ENCODE measurements at regions not wholly inside any gene's neighbourhood (a gene's known extent, or its start where the extent isn't known, plus 50 kb on each side); places are given as distances from the start of the nearest gene placed in this dataset.

DNA sequence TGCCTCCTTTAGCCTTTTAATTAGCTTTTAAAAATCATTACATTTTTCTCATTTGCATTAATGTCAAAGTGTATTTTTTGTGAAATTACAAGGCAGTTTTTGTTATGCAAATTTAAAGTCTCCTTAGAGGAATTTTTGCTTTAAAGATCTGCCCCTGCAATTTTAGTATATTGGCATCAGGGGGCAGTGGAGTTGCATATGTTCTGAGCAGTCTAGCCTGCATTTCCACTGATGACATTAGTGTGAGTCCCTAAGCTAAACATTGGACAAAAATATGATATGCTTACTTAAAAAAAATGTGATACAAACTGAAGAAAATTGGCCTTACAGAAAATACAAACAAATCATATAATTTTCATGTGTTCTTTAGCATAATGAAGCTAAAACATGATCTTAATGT, 426.5 kb downstream of the SLC4A3 start:
- peaks cover 25% of the 10 kb centered on the region for H3K9me3 Mint-ChIP-seq
- peaks cover 15% of the 10 kb centered on the region for H3K36me3 Mint-ChIP-seq
- no peak overlapping the region for H3K4me3 Mint-ChIP-seq
- no peaks in the 10 kb centered on the region; the same call in 1 of the 2 replicates for H3K4me1 Mint-ChIP-seq
- no peak overlapping the region for H3K27ac Mint-ChIP-seq
- no peak for ATAC-seq
- ChIA-PET CTCF (interaction anchor here (0.5 to 1.3 kb wide), 4 partner anchors 10 to 1063 kb away, joined by 3 to 4 read pairs (median 4); no protein-coding TSS in a partner anchor), POLR2A (interaction anchor here (0.6 kb wide), 1 partner anchor 613 kb away, joined by 3 read pairs; no protein-coding TSS in a partner anchor)
- TF ChIP-seq, protein P1, sequence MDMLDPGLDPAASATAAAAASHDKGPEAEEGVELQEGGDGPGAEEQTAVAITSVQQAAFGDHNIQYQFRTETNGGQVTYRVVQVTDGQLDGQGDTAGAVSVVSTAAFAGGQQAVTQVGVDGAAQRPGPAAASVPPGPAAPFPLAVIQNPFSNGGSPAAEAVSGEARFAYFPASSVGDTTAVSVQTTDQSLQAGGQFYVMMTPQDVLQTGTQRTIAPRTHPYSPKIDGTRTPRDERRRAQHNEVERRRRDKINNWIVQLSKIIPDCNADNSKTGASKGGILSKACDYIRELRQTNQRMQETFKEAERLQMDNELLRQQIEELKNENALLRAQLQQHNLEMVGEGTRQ (CRISPR knock-in tag; IDR thresholded peaks at IDR 0.05): no peak
- TF ChIP-seq FOXK1 (CRISPR knock-in tag; IDR thresholded peaks at IDR 0.05) (no peak), ZNF219 (CRISPR knock-in tag; IDR thresholded peaks at IDR 0.05; ENCODE audit: borderline replicate concordance) (no peak)
- TF ChIP-seq, protein P2, sequence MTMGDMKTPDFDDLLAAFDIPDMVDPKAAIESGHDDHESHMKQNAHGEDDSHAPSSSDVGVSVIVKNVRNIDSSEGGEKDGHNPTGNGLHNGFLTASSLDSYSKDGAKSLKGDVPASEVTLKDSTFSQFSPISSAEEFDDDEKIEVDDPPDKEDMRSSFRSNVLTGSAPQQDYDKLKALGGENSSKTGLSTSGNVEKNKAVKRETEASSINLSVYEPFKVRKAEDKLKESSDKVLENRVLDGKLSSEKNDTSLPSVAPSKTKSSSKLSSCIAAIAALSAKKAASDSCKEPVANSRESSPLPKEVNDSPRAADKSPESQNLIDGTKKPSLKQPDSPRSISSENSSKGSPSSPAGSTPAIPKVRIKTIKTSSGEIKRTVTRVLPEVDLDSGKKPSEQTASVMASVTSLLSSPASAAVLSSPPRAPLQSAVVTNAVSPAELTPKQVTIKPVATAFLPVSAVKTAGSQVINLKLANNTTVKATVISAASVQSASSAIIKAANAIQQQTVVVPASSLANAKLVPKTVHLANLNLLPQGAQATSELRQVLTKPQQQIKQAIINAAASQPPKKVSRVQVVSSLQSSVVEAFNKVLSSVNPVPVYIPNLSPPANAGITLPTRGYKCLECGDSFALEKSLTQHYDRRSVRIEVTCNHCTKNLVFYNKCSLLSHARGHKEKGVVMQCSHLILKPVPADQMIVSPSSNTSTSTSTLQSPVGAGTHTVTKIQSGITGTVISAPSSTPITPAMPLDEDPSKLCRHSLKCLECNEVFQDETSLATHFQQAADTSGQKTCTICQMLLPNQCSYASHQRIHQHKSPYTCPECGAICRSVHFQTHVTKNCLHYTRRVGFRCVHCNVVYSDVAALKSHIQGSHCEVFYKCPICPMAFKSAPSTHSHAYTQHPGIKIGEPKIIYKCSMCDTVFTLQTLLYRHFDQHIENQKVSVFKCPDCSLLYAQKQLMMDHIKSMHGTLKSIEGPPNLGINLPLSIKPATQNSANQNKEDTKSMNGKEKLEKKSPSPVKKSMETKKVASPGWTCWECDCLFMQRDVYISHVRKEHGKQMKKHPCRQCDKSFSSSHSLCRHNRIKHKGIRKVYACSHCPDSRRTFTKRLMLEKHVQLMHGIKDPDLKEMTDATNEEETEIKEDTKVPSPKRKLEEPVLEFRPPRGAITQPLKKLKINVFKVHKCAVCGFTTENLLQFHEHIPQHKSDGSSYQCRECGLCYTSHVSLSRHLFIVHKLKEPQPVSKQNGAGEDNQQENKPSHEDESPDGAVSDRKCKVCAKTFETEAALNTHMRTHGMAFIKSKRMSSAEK (CRISPR knock-in tag; IDR thresholded peaks at IDR 0.05; ENCODE audit: borderline replicate concordance): no peak
- TF ChIP-seq, protein P3, sequence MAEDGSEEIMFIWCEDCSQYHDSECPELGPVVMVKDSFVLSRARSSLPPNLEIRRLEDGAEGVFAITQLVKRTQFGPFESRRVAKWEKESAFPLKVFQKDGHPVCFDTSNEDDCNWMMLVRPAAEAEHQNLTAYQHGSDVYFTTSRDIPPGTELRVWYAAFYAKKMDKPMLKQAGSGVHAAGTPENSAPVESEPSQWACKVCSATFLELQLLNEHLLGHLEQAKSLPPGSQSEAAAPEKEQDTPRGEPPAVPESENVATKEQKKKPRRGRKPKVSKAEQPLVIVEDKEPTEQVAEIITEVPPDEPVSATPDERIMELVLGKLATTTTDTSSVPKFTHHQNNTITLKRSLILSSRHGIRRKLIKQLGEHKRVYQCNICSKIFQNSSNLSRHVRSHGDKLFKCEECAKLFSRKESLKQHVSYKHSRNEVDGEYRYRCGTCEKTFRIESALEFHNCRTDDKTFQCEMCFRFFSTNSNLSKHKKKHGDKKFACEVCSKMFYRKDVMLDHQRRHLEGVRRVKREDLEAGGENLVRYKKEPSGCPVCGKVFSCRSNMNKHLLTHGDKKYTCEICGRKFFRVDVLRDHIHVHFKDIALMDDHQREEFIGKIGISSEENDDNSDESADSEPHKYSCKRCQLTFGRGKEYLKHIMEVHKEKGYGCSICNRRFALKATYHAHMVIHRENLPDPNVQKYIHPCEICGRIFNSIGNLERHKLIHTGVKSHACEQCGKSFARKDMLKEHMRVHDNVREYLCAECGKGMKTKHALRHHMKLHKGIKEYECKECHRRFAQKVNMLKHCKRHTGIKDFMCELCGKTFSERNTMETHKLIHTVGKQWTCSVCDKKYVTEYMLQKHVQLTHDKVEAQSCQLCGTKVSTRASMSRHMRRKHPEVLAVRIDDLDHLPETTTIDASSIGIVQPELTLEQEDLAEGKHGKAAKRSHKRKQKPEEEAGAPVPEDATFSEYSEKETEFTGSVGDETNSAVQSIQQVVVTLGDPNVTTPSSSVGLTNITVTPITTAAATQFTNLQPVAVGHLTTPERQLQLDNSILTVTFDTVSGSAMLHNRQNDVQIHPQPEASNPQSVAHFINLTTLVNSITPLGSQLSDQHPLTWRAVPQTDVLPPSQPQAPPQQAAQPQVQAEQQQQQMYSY (CRISPR knock-in tag; IDR thresholded peaks at IDR 0.05): no peak
- TF ChIP-seq, protein P4, sequence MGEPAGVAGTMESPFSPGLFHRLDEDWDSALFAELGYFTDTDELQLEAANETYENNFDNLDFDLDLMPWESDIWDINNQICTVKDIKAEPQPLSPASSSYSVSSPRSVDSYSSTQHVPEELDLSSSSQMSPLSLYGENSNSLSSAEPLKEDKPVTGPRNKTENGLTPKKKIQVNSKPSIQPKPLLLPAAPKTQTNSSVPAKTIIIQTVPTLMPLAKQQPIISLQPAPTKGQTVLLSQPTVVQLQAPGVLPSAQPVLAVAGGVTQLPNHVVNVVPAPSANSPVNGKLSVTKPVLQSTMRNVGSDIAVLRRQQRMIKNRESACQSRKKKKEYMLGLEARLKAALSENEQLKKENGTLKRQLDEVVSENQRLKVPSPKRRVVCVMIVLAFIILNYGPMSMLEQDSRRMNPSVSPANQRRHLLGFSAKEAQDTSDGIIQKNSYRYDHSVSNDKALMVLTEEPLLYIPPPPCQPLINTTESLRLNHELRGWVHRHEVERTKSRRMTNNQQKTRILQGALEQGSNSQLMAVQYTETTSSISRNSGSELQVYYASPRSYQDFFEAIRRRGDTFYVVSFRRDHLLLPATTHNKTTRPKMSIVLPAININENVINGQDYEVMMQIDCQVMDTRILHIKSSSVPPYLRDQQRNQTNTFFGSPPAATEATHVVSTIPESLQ (CRISPR knock-in tag; IDR thresholded peaks at IDR 0.05): no peak
- DNase-seq (ENCODE audit: low spot score): no peak
- H3K27me3 Mint-ChIP-seq (ENCODE audit: low read depth): no peaks in the 10 kb centered on the region; the same call in 1 of the 2 replicates

DNA sequence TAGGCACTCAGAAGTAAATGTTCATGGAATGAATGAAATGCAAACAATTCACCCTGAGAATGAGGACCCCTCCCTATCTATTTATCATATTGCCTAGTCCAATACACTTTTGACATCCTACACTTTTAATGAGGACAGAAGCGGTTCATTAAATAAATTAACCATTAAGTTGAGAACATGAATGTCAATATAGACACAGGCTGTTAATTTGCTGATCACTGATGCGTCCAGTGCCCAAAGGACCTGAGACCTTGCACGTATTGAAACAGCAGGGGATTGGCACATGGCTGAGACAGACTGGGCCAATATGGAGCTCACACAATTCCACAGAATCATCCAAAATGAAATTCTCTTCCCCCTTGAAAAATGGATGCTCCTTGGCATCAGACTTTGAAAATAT, 430.0 kb downstream of the SLC4A3 start:
- H3K27ac Mint-ChIP-seq: no peak overlapping the region
- no peaks in the 10 kb centered on the region; the same call in 1 of the 2 replicates for H3K4me1 Mint-ChIP-seq
- H3K4me3 Mint-ChIP-seq: no peak overlapping the region
- CTCF ChIA-PET: no interaction called here
- ATAC-seq (no peak), DNase-seq (ENCODE audit: low spot score) (no peak)
- no peaks in the 10 kb centered on the region; the same call in 1 of the 2 replicates for H3K27me3 Mint-ChIP-seq (ENCODE audit: low read depth)
- POLR2A ChIA-PET: no interaction called here
- H3K36me3 Mint-ChIP-seq: peaks cover 15% of the 10 kb centered on the region
- H3K9me3 Mint-ChIP-seq: peaks cover 25% of the 10 kb centered on the region
- TF ChIP-seq, protein P5, sequence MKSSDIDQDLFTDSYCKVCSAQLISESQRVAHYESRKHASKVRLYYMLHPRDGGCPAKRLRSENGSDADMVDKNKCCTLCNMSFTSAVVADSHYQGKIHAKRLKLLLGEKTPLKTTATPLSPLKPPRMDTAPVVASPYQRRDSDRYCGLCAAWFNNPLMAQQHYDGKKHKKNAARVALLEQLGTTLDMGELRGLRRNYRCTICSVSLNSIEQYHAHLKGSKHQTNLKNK (CRISPR knock-in tag; IDR thresholded peaks at IDR 0.05): no peak
- TF ChIP-seq EMX1 (CRISPR knock-in tag; IDR thresholded peaks at IDR 0.05): no peak
- TF ChIP-seq ESRRA (CRISPR knock-in tag; IDR thresholded peaks at IDR 0.05; ENCODE audit: borderline replicate concordance): no peak
- TF ChIP-seq, protein P6, sequence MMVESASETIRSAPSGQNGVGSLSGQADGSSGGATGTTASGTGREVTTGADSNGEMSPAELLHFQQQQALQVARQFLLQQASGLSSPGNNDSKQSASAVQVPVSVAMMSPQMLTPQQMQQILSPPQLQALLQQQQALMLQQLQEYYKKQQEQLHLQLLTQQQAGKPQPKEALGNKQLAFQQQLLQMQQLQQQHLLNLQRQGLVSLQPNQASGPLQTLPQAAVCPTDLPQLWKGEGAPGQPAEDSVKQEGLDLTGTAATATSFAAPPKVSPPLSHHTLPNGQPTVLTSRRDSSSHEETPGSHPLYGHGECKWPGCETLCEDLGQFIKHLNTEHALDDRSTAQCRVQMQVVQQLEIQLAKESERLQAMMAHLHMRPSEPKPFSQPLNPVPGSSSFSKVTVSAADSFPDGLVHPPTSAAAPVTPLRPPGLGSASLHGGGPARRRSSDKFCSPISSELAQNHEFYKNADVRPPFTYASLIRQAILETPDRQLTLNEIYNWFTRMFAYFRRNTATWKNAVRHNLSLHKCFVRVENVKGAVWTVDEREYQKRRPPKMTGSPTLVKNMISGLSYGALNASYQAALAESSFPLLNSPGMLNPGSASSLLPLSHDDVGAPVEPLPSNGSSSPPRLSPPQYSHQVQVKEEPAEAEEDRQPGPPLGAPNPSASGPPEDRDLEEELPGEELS (CRISPR knock-in tag; IDR thresholded peaks at IDR 0.05): no peak
- TF ChIP-seq, protein P3 (CRISPR knock-in tag; IDR thresholded peaks at IDR 0.05): no peak
- no peak for TF ChIP-seq NR1H2 (CRISPR knock-in tag; IDR thresholded peaks at IDR 0.05)
- TF ChIP-seq ZNF317 (CRISPR knock-in tag; IDR thresholded peaks at IDR 0.05; ENCODE audit: borderline replicate concordance, low read depth): no peak
- TF ChIP-seq, protein P7, sequence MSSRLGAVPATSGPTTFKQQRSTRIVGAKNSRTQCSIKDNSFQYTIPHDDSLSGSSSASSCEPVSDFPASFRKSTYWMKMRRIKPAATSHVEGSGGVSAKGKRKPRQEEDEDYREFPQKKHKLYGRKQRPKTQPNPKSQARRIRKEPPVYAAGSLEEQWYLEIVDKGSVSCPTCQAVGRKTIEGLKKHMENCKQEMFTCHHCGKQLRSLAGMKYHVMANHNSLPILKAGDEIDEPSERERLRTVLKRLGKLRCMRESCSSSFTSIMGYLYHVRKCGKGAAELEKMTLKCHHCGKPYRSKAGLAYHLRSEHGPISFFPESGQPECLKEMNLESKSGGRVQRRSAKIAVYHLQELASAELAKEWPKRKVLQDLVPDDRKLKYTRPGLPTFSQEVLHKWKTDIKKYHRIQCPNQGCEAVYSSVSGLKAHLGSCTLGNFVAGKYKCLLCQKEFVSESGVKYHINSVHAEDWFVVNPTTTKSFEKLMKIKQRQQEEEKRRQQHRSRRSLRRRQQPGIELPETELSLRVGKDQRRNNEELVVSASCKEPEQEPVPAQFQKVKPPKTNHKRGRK (CRISPR knock-in tag; IDR thresholded peaks at IDR 0.05; ENCODE audit: borderline replicate concordance): no peak
- TF ChIP-seq SP1 (CRISPR knock-in tag; conservative IDR thresholded peaks at IDR 0.05): no peak

All from WTC11 (cell line).